Panc1 (cell line): ENCODE measurements at regions not wholly inside any gene's neighbourhood (a gene's known extent, or its start where the extent isn't known, plus 50 kb on each side); places are given as distances from the start of the nearest gene placed in this dataset.

ENCODE experiments used
- ATAC-seq: fragments of 200-7000 bp; cut with Tn5 transposase; 2 replicates; pipeline ENCODE4 v1.9.1; 2020; ENCODE audit warnings: mild to moderate bottlenecking, moderate library complexity
- BruUV-seq: library from RNA; stranded (reverse); fragments of 400-500 nt; replicated peaks from 2 replicates; lab custom pipeline; 2021; lab: Mats Ljungman, UMichigan
- CTCF ChIA-PET: fragments of 300-600 bp; sonication (Branson Sonifier 250); formaldehyde crosslinking; loops from one replicate; lab custom pipeline; 2022; ENCODE audit warnings: antibody characterized with exemption; lab: Charles Lee
- POLR2A ChIA-PET: fragments of 300-600 bp; sonication (Branson Sonifier 250); formaldehyde crosslinking; loops from one replicate; lab custom pipeline; 2022; ENCODE audit warnings: antibody characterized with exemption; lab: Charles Lee
- DNase-seq: peaks from one replicate; pipeline ENCODE4 v3.0.0-alpha.2; 2010; ENCODE audit warnings: low read depth, low spot score
- H3K27ac ChIP-seq: 2 replicates; pipeline ENCODE4 v1.5.1; 2011; ENCODE audit warnings: mild to moderate bottlenecking, low read length, inconsistent platforms
- H3K27me3 ChIP-seq: fragments of 200-500 bp; sonication (Bioruptor generic); 2 replicates; pipeline ENCODE4 v1.6.0; 2014; ENCODE audit warnings: low read length, inconsistent platforms; ENCODE audit not compliant: control insufficient read depth, insufficient read depth
- H3K36me3 ChIP-seq: fragments of 200-500 bp; sonication (Bioruptor generic); 2 replicates; pipeline ENCODE4 v1.5.1; 2014; ENCODE audit warnings: inconsistent platforms, mild to moderate bottlenecking, low read length, moderate library complexity; ENCODE audit not compliant: control insufficient read depth, insufficient read depth
- H3K4me1 ChIP-seq: 2 replicates; pipeline ENCODE4 v1.5.1; 2011; ENCODE audit warnings: inconsistent platforms, mild to moderate bottlenecking, low read length, moderate library complexity; ENCODE audit not compliant: control insufficient read depth, insufficient read depth
- H3K4me3 ChIP-seq, 2 experiments: 2 replicates each; pipeline ENCODE4 v1.5.1; 2011 to 2012; ENCODE audit warnings: low read depth in 2 of 2, low read length in 2 of 2, mild to moderate bottlenecking in 2 of 2, inconsistent platforms in 1 of 2, moderate library complexity in 1 of 2
- H3K9me3 ChIP-seq: fragments of 200-500 bp; sonication (Bioruptor generic); 2 replicates; pipeline ENCODE4 v1.5.1; 2014; ENCODE audit warnings: low read depth, mild to moderate bottlenecking, inconsistent platforms, low read length, moderate library complexity; ENCODE audit not compliant: control insufficient read depth, insufficient read depth
- CTCF ChIP-seq: fragments of 450-650 bp; IDR thresholded peaks from 2 replicates; pipeline ENCODE4 v1.5.1; 2017; ENCODE audit warnings: mild to moderate bottlenecking
- POLR2AphosphoS5 ChIP-seq: IDR thresholded peaks from 2 replicates; pipeline ENCODE4 v1.6.1; 2012; ENCODE audit warnings: mild to moderate bottlenecking, low read depth, low read length, moderate library complexity
- REST ChIP-seq, 2 experiments: IDR thresholded peaks; 2 replicates each; pipeline ENCODE4 v1.6.1; 2011 to 2012; ENCODE audit warnings: low read depth in 2 of 2, control low read depth in 1 of 2, low read length in 1 of 2, mild to moderate bottlenecking in 1 of 2, moderate library complexity in 1 of 2; ENCODE audit not compliant: insufficient read depth in 1 of 2
- SIN3A ChIP-seq: IDR thresholded peaks from 2 replicates; pipeline ENCODE4 v1.6.1; 2012; ENCODE audit warnings: low read depth, mild to moderate bottlenecking, low read length, moderate library complexity, borderline replicate concordance; ENCODE audit not compliant: insufficient read depth
- TCF7L2 ChIP-seq: IDR thresholded peaks from 2 replicates; pipeline ENCODE4 v1.6.1; 2011; ENCODE audit warnings: mild to moderate bottlenecking, low read depth, low read length, inconsistent platforms
- in situ Hi-C: cut with HindIII; loops from 2 replicates; pipeline ENCODE4 v1.10.0; 2016; ENCODE audit warnings: low sequenced_read_pairs, low pct_unique_long_range_greater_than_20kb
- intact Hi-C: fragments of 100-400 bp; cut with micrococcal nuclease; formaldehyde crosslinking; loops from one replicate; pipeline ENCODE4 v1.10.0; 2022; ENCODE audit not compliant: unreplicated experiment

GRCh38 chr12:60714141-60714900 is 1118.5 kb downstream of the SLC16A7 start:
- no peak for ATAC-seq
- no peak for TF ChIP-seq POLR2AphosphoS5
- no peak for TF ChIP-seq REST (IDR thresholded peaks at IDR 0.05; ENCODE audit: insufficient read depth in 1 of 2, low read depth in 2 of 2, low read length in 1 of 2)
- TF ChIP-seq CTCF, result no peak
- TF ChIP-seq SIN3A, result no peak
- no peak for TF ChIP-seq TCF7L2
- no peak for DNase-seq
- Histone ChIP-seq H3K4me3 (no peak overlapping the region), H3K27ac (no peak overlapping the region), H3K27me3 (no peaks in the 10 kb centered on the region), H3K9me3 (no peaks in the 10 kb centered on the region), H3K4me1 (no peaks in the 10 kb centered on the region), H3K36me3 (no peaks in the 10 kb centered on the region)
- ChIA-PET POLR2A (no interaction called here), CTCF (no interaction called here)
- in situ Hi-C loops, result no loop called here
- no TSS peak for BruUV-seq
- intact Hi-C loops, result no loop called here

GRCh38 chr12:60724475-60724874 is 1128.6 kb downstream of the SLC16A7 start:
- no peaks in the 10 kb centered on the region for H3K36me3 ChIP-seq
- no peaks in the 10 kb centered on the region for H3K9me3 ChIP-seq
- DNase-seq, result no peak
- intact Hi-C loops, result no loop called here
- ChIA-PET POLR2A (no interaction called here), CTCF (no interaction called here)
- no TSS peak for BruUV-seq
- H3K4me1 ChIP-seq, result no peaks in the 10 kb centered on the region
- no peak overlapping the region for H3K4me3 ChIP-seq
- TF ChIP-seq SIN3A (no peak), TCF7L2 (no peak), REST (IDR thresholded peaks at IDR 0.05; ENCODE audit: insufficient read depth in 1 of 2, low read depth in 2 of 2, low read length in 1 of 2) (no peak), CTCF (no peak), POLR2AphosphoS5 (no peak)
- ATAC-seq, result no peak
- in situ Hi-C loops, result no loop called here
- H3K27me3 ChIP-seq, result no peaks in the 10 kb centered on the region
- no peak overlapping the region for H3K27ac ChIP-seq
